Stimulated activated memory B cell treated with anti-CD40 and anti-IgM and Interleukin-4, amounts not matched to agents 10 μg/mL and 1 μg/mL and 100 μg/mL, for 72 hours (primary cell): ENCODE measurements at regions not wholly inside any gene's neighbourhood (a gene's known extent, or its start where the extent isn't known, plus 50 kb on each side); places are given as distances from the start of the nearest gene placed in this dataset.
A peak's percentile ranks its signal among the peaks of the same experiment; 100 is the strongest.

ENCODE experiments used
- ATAC-seq: fragments of 150-1000 bp; cut with Tn5 transposase; 2 replicates; pipeline ENCODE4 v1.10.0; 2021
- H3K27ac Mint-ChIP-seq: one replicate; pipeline ENCODE4 v1.8.0; 2022; ENCODE audit warnings: mild to moderate bottlenecking, mixed read lengths
- H3K27me3 Mint-ChIP-seq: one replicate; pipeline ENCODE4 v1.8.0; 2022; ENCODE audit warnings: mixed read lengths
- H3K36me3 Mint-ChIP-seq: one replicate; pipeline ENCODE4 v1.8.0; 2022; ENCODE audit warnings: mixed read lengths
- H3K4me1 Mint-ChIP-seq: one replicate; pipeline ENCODE4 v1.8.0; 2022; ENCODE audit warnings: mixed read lengths
- H3K4me3 Mint-ChIP-seq: one replicate; pipeline ENCODE4 v1.8.0; 2022; ENCODE audit warnings: mild to moderate bottlenecking, moderate library complexity, mixed read lengths
- H3K9me3 Mint-ChIP-seq: one replicate; pipeline ENCODE4 v1.8.0; 2022; ENCODE audit warnings: mixed read lengths

DNA sequence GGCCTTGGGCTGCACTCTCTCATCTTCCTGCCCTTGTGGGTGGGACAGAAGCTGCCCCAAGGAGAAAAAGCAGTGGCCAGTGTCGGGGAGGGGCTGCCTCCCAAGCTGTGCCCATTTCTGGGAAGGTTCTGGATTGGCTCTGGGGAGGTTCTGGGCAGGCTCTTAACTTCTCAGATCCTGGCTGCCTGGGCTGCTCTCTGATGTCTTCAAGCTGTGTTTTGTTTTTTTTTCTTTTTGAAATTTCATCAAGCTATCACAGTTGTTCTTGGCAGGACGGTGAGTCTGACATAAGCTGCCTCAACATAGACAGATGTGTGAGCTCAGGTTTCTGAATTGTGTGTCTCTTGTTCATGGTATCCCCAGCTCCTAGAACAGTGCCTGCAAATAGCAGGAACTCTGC is 1032.0 kb downstream of the BRD1 start:
- ATAC-seq, result no peak
- peaks cover 14% of the 10 kb centered on the region for H3K9me3 Mint-ChIP-seq
- no peak overlapping the region for H3K4me3 Mint-ChIP-seq
- H3K27me3 Mint-ChIP-seq, result no peaks in the 10 kb centered on the region
- no peak overlapping the region for H3K27ac Mint-ChIP-seq
- H3K36me3 Mint-ChIP-seq, result no peaks in the 10 kb centered on the region
- H3K4me1 Mint-ChIP-seq, result no peaks in the 10 kb centered on the region

GRCh38 chr22:48794906-48795305 is 1032.8 kb downstream of the BRD1 start:
- Mint-ChIP-seq H3K27me3 (no peaks in the 10 kb centered on the region), H3K36me3 (no peaks in the 10 kb centered on the region), H3K4me1 (no peaks in the 10 kb centered on the region), H3K9me3 (peaks cover 14% of the 10 kb centered on the region), H3K27ac (no peak overlapping the region), H3K4me3 (no peak overlapping the region)
- ATAC-seq, result no peak

DNA sequence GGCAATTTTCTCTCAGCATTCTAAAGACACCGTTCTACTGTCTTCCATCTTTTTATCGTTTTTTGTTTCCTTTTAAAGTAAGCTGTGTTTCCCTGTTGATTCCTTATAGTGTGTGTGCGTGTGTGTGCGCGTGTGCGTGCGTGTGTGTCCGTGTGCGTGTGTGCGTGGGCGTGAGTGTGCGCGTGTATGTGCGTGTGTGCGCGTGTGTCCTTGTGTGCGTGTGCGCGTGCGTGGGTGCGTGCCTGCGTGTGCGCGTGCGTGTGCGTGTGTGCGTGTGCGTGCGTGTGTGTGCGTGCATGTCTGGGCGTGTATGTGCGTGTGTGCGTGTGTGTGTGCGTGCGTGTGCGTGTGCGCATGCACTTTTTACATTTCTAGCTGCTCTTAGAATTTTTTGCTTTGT is 1033.7 kb downstream of the BRD1 start:
- Mint-ChIP-seq H3K4me1 (no peaks in the 10 kb centered on the region), H3K27me3 (no peaks in the 10 kb centered on the region)
- ATAC-seq, result no peak

GRCh38 chr22:48786679-48786996 is 1041.0 kb downstream of the BRD1 start:
- ATAC-seq, result no peak
- H3K9me3 Mint-ChIP-seq, result no peaks in the 10 kb centered on the region

More for the DNA sequence above, 1033.7 kb downstream of the BRD1 start:
- Mint-ChIP-seq H3K4me3 (no peak overlapping the region), H3K9me3 (peaks cover 14% of the 10 kb centered on the region), H3K27ac (no peak overlapping the region), H3K36me3 (no peaks in the 10 kb centered on the region)

GRCh38 chr22:48785792-48786678 is 1041.6 kb downstream of the BRD1 start:
- no peaks in the 10 kb centered on the region for H3K36me3 Mint-ChIP-seq
- no peaks in the 10 kb centered on the region for H3K4me1 Mint-ChIP-seq
- peak; percentile 45 for ATAC-seq
- H3K9me3 Mint-ChIP-seq, result no peaks in the 10 kb centered on the region
- no peak overlapping the region for H3K27ac Mint-ChIP-seq
- no peak overlapping the region for H3K4me3 Mint-ChIP-seq
- peaks cover 7% of the 10 kb centered on the region for H3K27me3 Mint-ChIP-seq

More at GRCh38 chr22:48786679-48786996, 1041.0 kb downstream of the BRD1 start:
- Mint-ChIP-seq H3K27ac (no peak overlapping the region), H3K36me3 (no peaks in the 10 kb centered on the region), H3K4me1 (no peaks in the 10 kb centered on the region), H3K27me3 (peaks cover under 1% of the 10 kb centered on the region), H3K4me3 (no peak overlapping the region)

- Mint-ChIP-seq H3K4me3 (no peak overlapping the region), H3K27me3 (peaks cover 12% of the 10 kb centered on the region), H3K9me3 (no peaks in the 10 kb centered on the region), H3K27ac (no peak overlapping the region), H3K36me3 (no peaks in the 10 kb centered on the region), H3K4me1 (no peaks in the 10 kb centered on the region)
- no peak for ATAC-seq
Measured at GRCh38 chr22:48784701-48785503, 1042.8 kb downstream of the BRD1 start.

DNA sequence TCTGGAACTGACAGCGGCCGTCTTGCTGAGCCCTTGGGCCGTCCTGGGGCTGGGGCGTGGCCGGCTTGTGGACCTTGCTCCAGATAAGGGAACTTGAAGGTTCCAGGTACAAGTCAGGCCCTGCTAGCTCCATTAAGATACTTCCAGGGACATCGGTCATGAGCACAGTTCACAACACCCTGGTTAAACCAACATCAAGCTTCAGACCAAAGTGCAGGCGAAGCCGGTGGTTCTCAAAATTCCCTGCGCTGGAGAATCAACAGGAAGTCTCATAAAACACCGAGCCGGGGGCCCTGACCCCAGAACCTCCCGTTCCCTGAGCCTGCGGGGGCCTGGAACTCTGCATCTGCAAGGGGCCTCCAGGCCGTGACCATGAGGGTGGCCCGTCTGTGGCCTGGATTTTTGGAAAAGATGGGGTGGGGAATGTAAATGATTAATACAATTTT is 1043.8 kb downstream of the BRD1 start:
- H3K4me1 Mint-ChIP-seq, result no peaks in the 10 kb centered on the region
- H3K9me3 Mint-ChIP-seq, result no peaks in the 10 kb centered on the region
- no peaks in the 10 kb centered on the region for H3K36me3 Mint-ChIP-seq
- ATAC-seq, result no peak
- no peak overlapping the region for H3K4me3 Mint-ChIP-seq
- peaks cover 12% of the 10 kb centered on the region for H3K27me3 Mint-ChIP-seq
- no peak overlapping the region for H3K27ac Mint-ChIP-seq

GRCh38 chr22:48782811-48783511 is 1044.7 kb downstream of the BRD1 start:
- H3K27me3 Mint-ChIP-seq, result peaks cover 12% of the 10 kb centered on the region
- no peaks in the 10 kb centered on the region for H3K9me3 Mint-ChIP-seq
- ATAC-seq, result no peak
- no peak overlapping the region for H3K27ac Mint-ChIP-seq
- H3K4me1 Mint-ChIP-seq, result no peaks in the 10 kb centered on the region
- no peaks in the 10 kb centered on the region for H3K36me3 Mint-ChIP-seq
- no peak overlapping the region for H3K4me3 Mint-ChIP-seq

GRCh38 chr22:48782326-48782725 is 1045.3 kb downstream of the BRD1 start:
- no peak overlapping the region for H3K4me3 Mint-ChIP-seq
- no peaks in the 10 kb centered on the region for H3K4me1 Mint-ChIP-seq
- H3K9me3 Mint-ChIP-seq, result no peaks in the 10 kb centered on the region
- H3K27ac Mint-ChIP-seq, result no peak overlapping the region
- peaks cover 12% of the 10 kb centered on the region for H3K27me3 Mint-ChIP-seq
- no peaks in the 10 kb centered on the region for H3K36me3 Mint-ChIP-seq
- no peak for ATAC-seq

GRCh38 chr22:48781868-48782267 is 1045.8 kb downstream of the BRD1 start:
- ATAC-seq, result no peak
- H3K9me3 Mint-ChIP-seq, result no peaks in the 10 kb centered on the region
- no peaks in the 10 kb centered on the region for H3K4me1 Mint-ChIP-seq
- no peaks in the 10 kb centered on the region for H3K36me3 Mint-ChIP-seq
- no peak overlapping the region for H3K4me3 Mint-ChIP-seq
- peaks cover 12% of the 10 kb centered on the region for H3K27me3 Mint-ChIP-seq
- no peak overlapping the region for H3K27ac Mint-ChIP-seq

- H3K4me1 Mint-ChIP-seq, result no peaks in the 10 kb centered on the region
- ATAC-seq, result no peak
- H3K27ac Mint-ChIP-seq, result no peak overlapping the region
- H3K36me3 Mint-ChIP-seq, result no peaks in the 10 kb centered on the region
- peaks cover 12% of the 10 kb centered on the region for H3K27me3 Mint-ChIP-seq
- H3K4me3 Mint-ChIP-seq, result no peak overlapping the region
- H3K9me3 Mint-ChIP-seq, result no peaks in the 10 kb centered on the region
Measured at GRCh38 chr22:48781391-48781790, 1046.3 kb downstream of the BRD1 start.

DNA sequence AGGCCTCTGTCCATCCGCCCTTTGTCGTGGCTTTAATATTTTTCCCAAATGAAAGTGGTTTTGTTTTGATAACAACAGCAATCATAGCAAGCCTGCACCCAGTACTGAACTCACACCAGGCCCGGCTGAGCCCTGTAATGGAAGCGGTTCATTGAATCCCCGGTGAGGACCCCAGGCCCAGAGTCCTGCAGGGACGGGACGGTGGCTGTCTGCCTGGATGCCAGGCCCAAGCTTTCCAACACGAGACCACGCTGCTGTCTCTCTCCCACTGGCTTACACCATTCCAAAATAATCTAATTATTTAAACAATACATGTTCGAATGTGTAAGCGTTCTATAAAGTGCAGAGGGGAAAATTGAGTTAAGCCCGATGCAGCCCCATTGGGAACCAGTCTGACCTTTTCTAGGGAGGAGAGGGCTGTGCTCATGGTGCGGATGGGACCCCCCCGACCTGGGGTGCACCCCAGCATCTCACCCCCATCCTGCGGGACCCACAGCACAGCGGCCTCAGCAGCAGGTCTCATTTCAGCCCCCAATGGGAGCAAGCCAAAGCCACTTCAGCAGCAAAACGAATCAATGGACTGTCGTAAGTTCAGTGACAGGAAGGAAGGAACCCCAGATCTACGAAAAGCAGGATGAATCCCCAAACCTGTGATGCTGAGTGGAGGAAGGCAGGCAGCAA is 1046.9 kb downstream of the BRD1 start:
- Mint-ChIP-seq H3K27me3 (peaks cover 12% of the 10 kb centered on the region), H3K4me3 (no peak overlapping the region), H3K27ac (no peak overlapping the region)

DNA sequence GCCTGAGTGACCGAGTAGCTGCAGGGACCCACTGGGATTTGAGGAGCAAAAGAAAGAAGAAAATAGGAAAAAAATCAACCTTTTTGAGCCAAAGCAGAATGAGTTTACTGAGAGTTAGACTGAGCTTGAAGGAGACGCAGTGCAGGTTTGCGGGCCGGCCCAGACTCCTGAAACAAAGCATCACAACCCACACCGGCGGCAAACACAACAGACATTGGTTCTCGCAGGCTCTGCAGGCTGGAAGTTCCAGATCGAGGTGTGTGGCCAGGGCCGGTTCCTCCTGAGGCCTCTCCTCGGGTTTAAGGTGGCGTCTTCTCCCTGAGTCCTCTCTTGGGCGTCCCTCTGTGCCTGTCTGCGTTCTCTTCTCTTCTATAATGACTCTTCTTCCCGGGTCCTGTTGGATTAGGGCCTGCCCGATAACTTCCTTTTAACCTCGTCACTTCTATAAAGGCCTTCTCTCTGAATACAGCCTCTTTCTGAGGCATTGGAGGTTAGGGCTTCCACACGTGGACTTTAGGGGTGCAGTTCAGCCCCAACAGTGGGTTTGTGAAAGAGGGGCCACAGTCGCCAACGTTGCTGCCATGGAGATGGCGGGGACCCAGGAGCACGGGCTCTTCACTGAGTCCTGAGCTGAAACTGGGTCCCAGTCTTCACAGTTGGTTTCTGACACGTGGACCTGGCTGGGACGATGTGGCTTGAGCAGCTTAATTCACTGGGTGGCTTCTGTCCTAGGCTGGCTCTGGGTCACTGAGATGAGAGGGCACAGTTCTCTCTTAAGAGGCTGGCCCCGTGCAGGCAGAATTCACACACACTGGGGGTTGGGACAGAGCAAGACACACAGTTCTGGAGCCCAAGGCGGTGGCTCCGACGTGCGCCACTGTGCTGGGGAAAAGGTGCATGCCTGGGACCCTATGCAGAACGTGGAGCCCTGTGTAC is 1047.7 kb downstream of the BRD1 start:
- Mint-ChIP-seq H3K4me3 (no peak overlapping the region), H3K4me1 (no peaks in the 10 kb centered on the region), H3K27me3 (peaks cover 12% of the 10 kb centered on the region), H3K9me3 (peaks cover 7% of the 10 kb centered on the region), H3K36me3 (no peaks in the 10 kb centered on the region), H3K27ac (no peak overlapping the region)
- ATAC-seq, result no peak

More for the DNA sequence above, 1046.9 kb downstream of the BRD1 start:
- Mint-ChIP-seq H3K36me3 (no peaks in the 10 kb centered on the region), H3K9me3 (peaks cover 5% of the 10 kb centered on the region), H3K4me1 (no peaks in the 10 kb centered on the region)
- no peak for ATAC-seq

DNA sequence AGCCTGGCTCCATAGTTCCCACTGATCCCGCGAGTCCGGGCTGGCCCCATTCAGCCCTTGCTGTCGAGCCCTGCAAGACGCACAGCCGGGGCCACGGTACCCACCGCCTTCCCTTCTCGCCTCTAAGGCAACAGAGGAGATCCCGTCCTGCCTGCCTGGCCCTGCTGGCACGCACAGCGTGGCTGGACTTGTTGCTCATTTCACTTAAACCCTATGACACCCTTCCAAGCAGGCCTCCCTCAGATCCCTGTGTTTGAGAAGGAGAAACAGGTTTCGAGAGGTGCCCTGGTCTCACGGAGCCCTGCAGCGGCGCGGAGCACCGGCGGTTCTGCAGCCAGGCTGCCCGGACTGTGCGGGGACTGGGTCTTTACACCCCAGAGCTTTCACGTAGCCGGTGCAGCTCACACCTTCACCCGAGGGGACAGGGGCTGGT is 1048.4 kb downstream of the BRD1 start:
- H3K4me1 Mint-ChIP-seq, result no peaks in the 10 kb centered on the region

More for the DNA sequence above, 1048.4 kb downstream of the BRD1 start:
- Mint-ChIP-seq H3K4me3 (no peak overlapping the region), H3K27ac (no peak overlapping the region), H3K9me3 (peaks cover 9% of the 10 kb centered on the region), H3K36me3 (no peaks in the 10 kb centered on the region), H3K27me3 (peaks cover 12% of the 10 kb centered on the region)
- no peak for ATAC-seq
